Dermis blood vessel endothelial cell (primary cell): ENCODE measurements at regions not wholly inside any gene's neighbourhood (a gene's known extent, or its start where the extent isn't known, plus 50 kb on each side); places are given as distances from the start of the nearest gene placed in this dataset.
"Not testable (repeated sequence)": the region's sequence is repeated elsewhere in the genome, so short reads cannot be mapped to it uniquely, and the experiment has no call there.

Experiments
- DNase-seq: peaks from one replicate; pipeline ENCODE4 v3.0.0; 2010

- no peak for DNase-seq
Measured at GRCh38 chr4:78660559-78660958, 109.0 kb downstream of the ANXA3 start.

DNA sequence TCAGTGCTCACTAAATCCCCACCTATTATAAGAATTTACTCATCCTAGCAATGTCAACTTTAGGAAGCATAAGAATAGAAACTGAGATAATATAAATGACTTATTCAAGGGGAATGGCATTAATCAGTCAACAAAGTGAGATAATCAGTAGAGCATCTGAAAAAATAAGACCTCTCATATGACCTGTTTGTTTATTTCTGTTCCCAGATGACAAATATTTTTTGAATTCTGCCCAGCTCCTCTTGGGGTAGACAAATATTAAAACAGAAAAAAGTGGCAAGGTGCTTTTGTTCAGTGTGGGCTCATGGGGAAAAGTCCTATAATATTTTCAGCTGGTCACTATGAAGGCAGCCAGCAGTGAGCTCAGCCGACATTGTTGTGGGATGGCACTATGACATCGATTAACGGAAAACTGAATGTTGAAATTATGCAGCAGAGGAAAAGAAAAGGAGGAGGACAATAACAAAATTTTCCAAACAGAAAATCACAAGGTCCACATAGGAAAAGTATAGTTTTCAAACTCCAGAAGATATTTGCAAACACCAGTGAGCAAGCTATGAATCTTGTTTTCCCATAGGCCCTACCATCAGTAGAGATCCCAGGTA, 109.6 kb downstream of the ANXA3 start:
- DNase-seq, result no peak

GRCh38 chr4:78661921-78662521, 110.5 kb downstream of the ANXA3 start:
- peak; percentile 79 for DNase-seq

GRCh38 chr4:78662658-78663057, 111.1 kb downstream of the ANXA3 start:
- no peak for DNase-seq

DNA sequence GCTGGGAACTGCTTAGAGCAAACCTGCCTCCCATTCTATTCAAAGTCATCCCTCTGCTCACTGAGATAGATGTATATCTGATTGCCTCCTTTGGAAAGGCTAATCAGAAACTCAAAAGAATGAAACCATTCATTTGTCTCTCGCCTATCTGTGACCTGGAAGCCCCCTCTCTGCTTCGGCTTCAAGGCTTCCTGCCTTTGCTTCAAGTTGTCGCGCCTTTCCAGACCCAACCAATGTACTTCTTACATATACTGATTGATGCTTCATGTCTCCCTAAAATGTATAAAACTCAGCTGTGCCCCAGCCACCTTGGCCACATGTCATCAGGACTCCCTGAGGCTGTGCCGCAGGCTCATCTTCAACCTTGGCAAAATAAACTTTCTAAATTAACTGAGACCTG, 111.9 kb upstream of the BMP2K start:
- DNase-seq, result not testable (repeated sequence)

DNA sequence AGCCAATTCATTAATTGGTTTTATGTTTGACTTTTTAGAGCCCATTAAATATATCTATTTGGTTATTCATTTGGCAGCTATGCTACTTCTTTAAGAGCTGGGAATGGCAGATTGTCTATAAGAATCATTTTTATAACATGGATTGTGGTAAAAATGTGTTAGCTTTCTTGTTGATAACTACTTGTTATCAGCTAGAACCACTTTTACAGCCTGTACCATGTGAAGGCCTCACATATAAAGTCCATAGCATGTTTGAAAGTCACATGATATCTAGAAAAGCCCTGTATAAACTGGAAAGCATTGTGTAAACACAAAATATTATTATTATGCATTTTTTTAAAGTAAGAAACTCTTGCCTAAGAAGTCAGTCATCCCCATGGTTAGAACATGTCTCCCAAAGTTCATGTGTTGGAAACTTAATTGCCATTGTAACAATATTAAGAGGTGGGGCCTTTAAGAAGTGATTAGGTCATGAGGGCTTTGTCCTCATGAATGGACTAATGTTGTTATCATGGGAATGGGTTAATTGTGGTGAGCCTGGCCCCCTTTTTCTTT, 110.9 kb upstream of the BMP2K start:
- DNase-seq, result no peak

- DNase-seq, result no peak
Measured at GRCh38 chr4:78666830-78667258, 109.3 kb upstream of the BMP2K start.

DNA sequence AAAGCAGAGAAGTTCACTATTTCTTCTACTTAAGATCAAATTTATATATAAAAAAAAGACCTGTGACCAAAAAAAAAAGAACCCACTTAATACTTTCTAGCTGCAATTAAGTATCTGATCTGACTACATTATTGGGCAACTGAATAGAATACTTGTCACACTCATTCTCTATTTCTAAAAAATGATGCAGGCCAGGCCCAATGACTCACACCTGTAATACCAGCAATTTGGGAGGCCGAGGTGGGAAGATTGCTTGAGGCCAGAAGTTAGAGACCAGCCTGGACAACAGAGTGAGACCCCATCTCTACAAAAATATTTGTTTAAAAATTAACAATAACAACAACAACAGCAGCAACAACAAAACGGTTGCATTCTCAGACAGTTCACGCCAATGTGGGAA, 108.8 kb upstream of the BMP2K start:
- DNase-seq, result no peak

DNA sequence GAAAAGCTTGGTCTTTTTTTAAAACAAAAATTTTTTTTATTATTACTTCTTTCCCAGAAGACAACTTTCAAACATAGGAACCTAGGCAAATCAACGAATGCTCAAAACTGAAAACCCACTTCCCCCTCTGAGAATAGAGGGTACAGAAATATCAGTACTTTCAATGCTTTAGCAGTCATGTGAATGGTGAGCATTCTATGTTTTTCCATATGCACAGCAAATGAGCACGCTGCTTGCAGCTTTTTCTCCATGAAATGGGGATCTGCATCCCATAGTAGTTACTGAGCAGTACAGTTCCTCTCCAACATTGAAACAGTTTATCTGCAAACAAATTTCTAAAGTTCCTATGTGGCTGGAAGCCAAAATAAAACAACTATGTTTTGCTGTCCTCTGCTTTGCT, 108.4 kb upstream of the BMP2K start:
- no peak for DNase-seq

DNA sequence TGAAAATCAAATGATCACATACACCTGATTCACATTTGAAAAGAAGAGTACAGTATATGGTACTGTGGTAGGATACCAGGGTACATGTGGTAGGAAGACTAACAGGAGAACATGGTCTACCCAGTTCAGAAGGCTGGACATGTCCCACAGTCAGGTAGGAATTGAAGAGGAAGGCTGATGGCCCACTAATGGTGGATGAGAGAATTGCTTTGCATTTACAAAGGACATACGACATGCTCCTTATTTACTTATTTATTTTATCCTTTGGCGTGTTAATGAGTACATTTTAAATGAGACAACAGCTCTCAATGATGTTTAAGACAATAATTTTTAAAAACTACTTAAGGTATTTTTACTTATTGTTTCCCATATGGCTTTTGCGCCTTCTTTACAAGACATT, 106.7 kb upstream of the BMP2K start:
- DNase-seq, result no peak

- DNase-seq, result no peak
Measured at GRCh38 chr4:78671903-78672815, 104.0 kb upstream of the BMP2K start.

DNA sequence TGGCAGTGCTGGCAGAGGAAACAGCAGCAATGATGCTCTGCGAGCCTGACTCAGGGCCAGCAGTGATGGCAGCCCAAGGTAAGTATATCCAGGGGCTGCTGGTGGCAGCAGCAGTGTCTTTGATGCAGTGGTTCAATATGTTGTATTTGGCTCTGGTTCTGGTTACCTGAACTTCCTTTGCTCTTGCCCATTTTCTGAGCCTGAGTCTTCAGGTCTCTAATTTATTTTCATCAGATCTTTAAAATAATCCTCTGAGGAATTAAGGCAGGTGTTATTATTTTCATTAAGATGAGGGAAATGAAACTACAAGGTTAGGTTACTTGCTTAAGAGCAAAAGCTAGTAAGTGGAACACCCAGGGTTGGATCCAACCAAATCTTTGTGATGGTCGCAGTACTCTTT, 102.8 kb upstream of the BMP2K start:
- no peak for DNase-seq

DNA sequence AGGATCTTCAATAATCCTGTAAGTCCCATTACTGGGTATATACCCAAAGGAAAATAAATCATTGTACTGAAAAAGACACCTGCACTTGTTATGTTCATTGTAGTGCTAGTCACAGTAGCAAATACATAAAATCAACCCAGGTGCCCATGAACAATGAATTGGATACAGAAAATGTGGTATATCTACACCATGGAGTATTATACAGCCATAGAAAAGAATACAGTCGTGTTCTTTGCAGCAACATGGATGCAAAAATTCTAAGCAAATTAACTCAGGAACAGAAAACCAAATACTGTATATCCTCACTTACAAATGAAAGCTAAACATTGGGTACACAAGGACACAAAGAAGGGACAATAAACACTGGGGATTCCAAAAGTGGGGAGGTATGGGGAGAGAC, 100.8 kb upstream of the BMP2K start:
- no peak for DNase-seq

- no peak for DNase-seq
Measured at GRCh38 chr4:78682070-78682469, 94.1 kb upstream of the BMP2K start.

DNA sequence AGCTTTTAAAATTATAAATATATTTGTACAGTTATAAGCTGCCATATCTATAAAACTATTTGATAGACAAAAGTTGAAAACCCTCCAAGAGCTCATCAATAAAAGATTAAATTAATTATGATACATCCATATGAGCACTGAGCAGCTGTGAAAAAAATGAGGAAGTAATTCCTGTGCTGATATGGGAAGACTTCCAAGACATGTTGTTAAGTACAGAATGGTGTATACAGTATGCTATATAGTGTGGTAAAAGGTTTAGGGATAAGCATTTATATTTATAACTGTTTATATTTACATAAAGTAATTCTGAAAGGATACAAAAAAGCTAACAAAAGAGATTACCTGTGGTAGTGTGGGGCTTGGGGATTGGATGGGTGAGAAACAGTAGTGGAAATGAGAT, 92.8 kb upstream of the BMP2K start:
- no peak for DNase-seq

GRCh38 chr4:78684325-78685079, 91.6 kb upstream of the BMP2K start:
- DNase-seq, result peak; percentile 52

- no peak for DNase-seq
Measured at GRCh38 chr4:78687818-78688217, 88.3 kb upstream of the BMP2K start.

GRCh38 chr4:78688366-78688765, 87.8 kb upstream of the BMP2K start:
- no peak for DNase-seq

- peak; percentile 5 for DNase-seq
Measured at GRCh38 chr4:78689261-78689660, 86.9 kb upstream of the BMP2K start.

DNA sequence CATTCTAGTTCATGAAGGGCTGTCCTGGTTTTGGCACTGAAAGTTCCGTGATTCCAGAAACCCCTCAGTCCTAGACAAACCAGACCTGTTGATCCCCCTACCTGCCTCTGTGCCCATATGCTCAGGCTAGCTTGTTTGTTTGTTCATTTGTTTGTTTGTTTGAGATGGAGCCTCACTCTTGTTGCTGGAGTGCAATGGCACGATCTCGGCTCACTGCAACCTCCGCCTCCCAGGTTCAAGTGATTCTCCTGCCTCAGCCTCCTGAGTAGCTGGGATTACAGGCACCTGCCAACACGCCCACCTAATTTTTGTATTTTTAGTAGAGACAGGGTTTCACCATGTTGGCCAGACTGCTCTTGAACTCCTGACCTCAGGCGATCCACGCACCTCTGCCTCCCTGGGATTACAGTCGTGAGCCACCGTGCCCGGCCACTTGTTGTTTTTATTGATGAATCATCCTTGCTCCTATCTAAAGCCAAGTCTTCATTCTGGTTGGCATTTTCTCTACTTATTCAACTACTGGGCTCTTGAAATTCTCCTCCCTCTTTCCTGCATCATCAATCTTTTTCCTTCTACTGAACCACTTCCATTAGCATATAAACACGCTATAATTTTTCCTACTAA, 86.3 kb upstream of the BMP2K start:
- DNase-seq, result no peak

- DNase-seq, result no peak
Measured at GRCh38 chr4:78691334-78691754, 84.8 kb upstream of the BMP2K start.
